Ishikawa (cell line): ENCODE measurements at regions not wholly inside any gene's neighbourhood (a gene's known extent, or its start where the extent isn't known, plus 50 kb on each side); places are given as distances from the start of the nearest gene placed in this dataset.
A peak's percentile ranks its signal among the peaks of the same experiment; 100 is the strongest.

Experiments
- CEBPB ChIP-seq: IDR thresholded peaks from 2 replicates; pipeline ENCODE4 v1.6.1; 2012
- CREB1 ChIP-seq: IDR thresholded peaks from 2 replicates; pipeline ENCODE4 v1.6.1; 2012; ENCODE audit warnings: low read depth
- EGR1 ChIP-seq: IDR thresholded peaks from 2 replicates; pipeline ENCODE4 v1.6.1; 2012
- EP300 ChIP-seq: IDR thresholded peaks from 2 replicates; pipeline ENCODE4 v1.6.1; 2012; ENCODE audit warnings: borderline replicate concordance
- FOXM1 ChIP-seq: IDR thresholded peaks from 2 replicates; pipeline ENCODE4 v1.6.1; 2012; ENCODE audit warnings: low read depth, borderline replicate concordance
- MAX ChIP-seq: IDR thresholded peaks from 2 replicates; pipeline ENCODE4 v1.6.1; 2012
- NFIC ChIP-seq: IDR thresholded peaks from 2 replicates; pipeline ENCODE4 v1.6.1; 2012
- RAD21 ChIP-seq: IDR thresholded peaks from 2 replicates; pipeline ENCODE4 v1.6.1; 2012; ENCODE audit warnings: low read depth
- REST ChIP-seq: IDR thresholded peaks from 2 replicates; pipeline ENCODE4 v1.6.1; 2012; ENCODE audit warnings: low read depth, mild to moderate bottlenecking
- TAF1 ChIP-seq: IDR thresholded peaks from 2 replicates; pipeline ENCODE4 v1.6.1; 2012; ENCODE audit warnings: low read depth, mild to moderate bottlenecking
- TCF12 ChIP-seq: IDR thresholded peaks from 2 replicates; pipeline ENCODE4 v1.6.1; 2012; ENCODE audit warnings: low read depth
- TEAD4 ChIP-seq: IDR thresholded peaks from 2 replicates; pipeline ENCODE4 v1.6.1; 2012
- YY1 ChIP-seq: IDR thresholded peaks from 2 replicates; pipeline ENCODE4 v1.6.1; 2012; ENCODE audit warnings: low read depth
- ZBTB7A ChIP-seq: IDR thresholded peaks from 2 replicates; pipeline ENCODE4 v1.6.1; 2012; ENCODE audit warnings: low read depth
- TF ChIP-seq, protein P1 (sequence below): IDR thresholded peaks from 2 replicates; pipeline ENCODE4 v1.6.1; 2012

- TF ChIP-seq TEAD4 (no peak), CREB1 (no peak), EP300 (no peak)
These were observed 113.7 kb downstream of the WNT7A start for GRCh38 chr3:13766128-13766527.

GRCh38 chr3:13764161-13764560 lies 115.7 kb downstream of the WNT7A start:
- no peak for TF ChIP-seq ZBTB7A

- TF ChIP-seq MAX, result no peak
- TF ChIP-seq RAD21, result peak; percentile 8; the same call in 1 of the 2 replicates
These were observed 117.0 kb downstream of the WNT7A start for GRCh38 chr3:13762906-13763305.

- TF ChIP-seq TEAD4, result no peak
- no peak for TF ChIP-seq REST
- no peak for TF ChIP-seq TCF12
- no peak for TF ChIP-seq NFIC
- no peak for TF ChIP-seq EGR1
- no peak for TF ChIP-seq CEBPB
- no peak for TF ChIP-seq YY1
- TF ChIP-seq CREB1, result no peak
- TF ChIP-seq ZBTB7A, result no peak
- TF ChIP-seq, protein P1, sequence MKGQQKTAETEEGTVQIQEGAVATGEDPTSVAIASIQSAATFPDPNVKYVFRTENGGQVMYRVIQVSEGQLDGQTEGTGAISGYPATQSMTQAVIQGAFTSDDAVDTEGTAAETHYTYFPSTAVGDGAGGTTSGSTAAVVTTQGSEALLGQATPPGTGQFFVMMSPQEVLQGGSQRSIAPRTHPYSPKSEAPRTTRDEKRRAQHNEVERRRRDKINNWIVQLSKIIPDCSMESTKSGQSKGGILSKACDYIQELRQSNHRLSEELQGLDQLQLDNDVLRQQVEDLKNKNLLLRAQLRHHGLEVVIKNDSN, result no peak
- TF ChIP-seq MAX, result no peak
- TF ChIP-seq RAD21, result no peak
- TF ChIP-seq FOXM1, result no peak
These were observed 129.1 kb downstream of the WNT7A start for GRCh38 chr3:13750731-13751130.

DNA sequence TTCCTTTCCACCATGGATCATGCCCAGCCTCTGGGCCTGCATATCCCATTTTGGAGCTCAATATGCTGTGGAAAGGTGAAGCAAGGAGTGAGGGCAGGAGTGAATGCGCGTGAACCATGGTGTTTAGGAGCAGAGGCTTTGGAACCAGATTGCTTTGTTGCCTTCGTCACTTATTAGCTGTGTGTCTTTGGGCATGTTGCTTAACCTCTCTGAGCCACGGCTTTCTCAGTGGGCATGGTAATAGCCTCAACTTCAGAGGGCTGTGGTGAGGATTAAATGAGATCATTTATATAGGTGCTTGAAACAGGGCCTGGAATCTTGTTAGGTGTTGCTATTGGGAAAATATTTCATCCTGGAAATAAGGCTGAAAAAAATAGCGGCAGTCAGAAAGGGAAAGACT lies 129.7 kb downstream of the WNT7A start:
- TF ChIP-seq EP300 (no peak), TEAD4 (no peak), TAF1 (no peak), ZBTB7A (no peak), FOXM1 (no peak), YY1 (no peak), NFIC (no peak), CEBPB (no peak), CREB1 (no peak), RAD21 (no peak), TCF12 (no peak), EGR1 (no peak), MAX (no peak), REST (no peak)
- TF ChIP-seq, protein P1, result no peak

GRCh38 chr3:13749063-13749764 lies 130.7 kb downstream of the WNT7A start:
- TF ChIP-seq CEBPB (no peak), ZBTB7A (no peak), TAF1 (no peak), EGR1 (no peak), YY1 (no peak), FOXM1 (no peak), TEAD4 (no peak), TCF12 (no peak), REST (no peak), MAX (no peak), CREB1 (no peak), NFIC (no peak), RAD21 (no peak)
- TF ChIP-seq, protein P1, result no peak
